Endothelial cell of umbilical vein (primary cell): ENCODE measurements at regions not wholly inside any gene's neighbourhood (a gene's known extent, or its start where the extent isn't known, plus 50 kb on each side); places are given as distances from the start of the nearest gene placed in this dataset.

Experiments
- BruUV-seq: library from RNA; stranded (reverse); fragments of 400-500 nt; replicated peaks from 2 replicates; lab custom pipeline; 2021; lab: Mats Ljungman, UMichigan
- CTCF ChIA-PET: fragments of 300-600, 350-600 bp; sonication (Branson Sonifier 250); formaldehyde crosslinking; loops from one replicate; lab custom pipeline; 2021; ENCODE audit warnings: antibody characterized with exemption, inconsistent platforms; lab: Charles Lee
- POLR2A ChIA-PET: fragments of 300-600, 350-600 bp; sonication (Branson Sonifier 250); formaldehyde crosslinking; loops from one replicate; lab custom pipeline; 2021; ENCODE audit warnings: antibody characterized with exemption, inconsistent platforms; lab: Charles Lee
- DNase-seq: peaks from one replicate; pipeline ENCODE4 v3.0.0-alpha.2; 2011; ENCODE audit warnings: low read depth, low spot score
- FAIRE-seq: peaks from 2 replicates; lab custom pipeline; 2011; peaks lifted over from hg19 to GRCh38; lab: Jason Lieb, UNC
- H2AFZ ChIP-seq: 2 replicates; pipeline ENCODE4 v1.6.0; 2012; ENCODE audit warnings: low read depth, low read length, control low read depth, inconsistent platforms
- H3K27ac ChIP-seq: 2 replicates; pipeline ENCODE4 v1.5.1; 2011; ENCODE audit warnings: low read depth, mild to moderate bottlenecking, control low read depth, low read length, moderate library complexity; ENCODE audit not compliant: insufficient read depth
- H3K27me3 ChIP-seq, 2 experiments: 2 replicates each; pipeline versions ENCODE4 v1.6.0 to v1.6.1; 2011; ENCODE audit warnings: low read length in 2 of 2, mixed read lengths in 1 of 2; ENCODE audit not compliant: control insufficient read depth in 2 of 2, insufficient read depth in 2 of 2
- H3K36me3 ChIP-seq, 2 experiments: 2 replicates in 1 of 2; 3 replicates in 1 of 2; pipeline ENCODE4 v1.5.1; 2011; ENCODE audit warnings: low read length in 2 of 2, mild to moderate bottlenecking in 1 of 2, moderate library complexity in 1 of 2; ENCODE audit not compliant: control insufficient read depth in 2 of 2, insufficient read depth in 2 of 2; ENCODE audit errors: extremely low read depth in 1 of 2
- H3K4me1 ChIP-seq: 3 replicates; pipeline ENCODE4 v1.5.1; 2011; ENCODE audit warnings: mild to moderate bottlenecking, low read length; ENCODE audit not compliant: control insufficient read depth, insufficient read depth; ENCODE audit errors: extremely low read depth
- H3K4me2 ChIP-seq: 2 replicates; pipeline ENCODE4 v1.6.1; 2011; ENCODE audit warnings: low read length, control low read depth, mixed read lengths; ENCODE audit not compliant: insufficient read depth
- H3K4me3 ChIP-seq, 3 experiments: fragments of 200-600 bp in 1 of 3; sonication (generic), shearing (Covaris generic) in 1 of 3; replicated peaks in 1 of 3; 2 replicates each; pipeline ENCODE4 v1.5.1; 2011 to 2016; ENCODE audit warnings: control low read depth in 3 of 3, low read length in 3 of 3, mild to moderate bottlenecking in 2 of 3, inconsistent platforms in 1 of 3, low read depth in 1 of 3, moderate library complexity in 1 of 3; ENCODE audit not compliant: insufficient read depth in 1 of 3
- H3K79me2 ChIP-seq: 2 replicates; pipeline ENCODE4 v1.6.0; 2012; ENCODE audit warnings: low read length, inconsistent platforms; ENCODE audit not compliant: control insufficient read depth, insufficient read depth
- H3K9ac ChIP-seq: replicated peaks from 2 replicates; pipeline ENCODE3; 2011; ENCODE audit warnings: low read length, control low read depth; ENCODE audit not compliant: insufficient read depth; ENCODE audit errors: extremely low read depth
- H3K9me1 ChIP-seq: replicated peaks from 3 replicates; pipeline ENCODE4 v1.6.0; 2011; ENCODE audit warnings: mild to moderate bottlenecking, low read length; ENCODE audit not compliant: control insufficient read depth, insufficient read depth; ENCODE audit errors: extremely low read depth
- H3K9me3 ChIP-seq: replicated peaks from 2 replicates; pipeline ENCODE4 v1.5.1; 2012; ENCODE audit warnings: low read length, inconsistent platforms; ENCODE audit not compliant: control insufficient read depth, insufficient read depth
- H4K20me1 ChIP-seq: replicated peaks from 2 replicates; pipeline ENCODE3; 2011; ENCODE audit warnings: mild to moderate bottlenecking, low read length; ENCODE audit not compliant: control insufficient read depth, insufficient read depth; ENCODE audit errors: extremely low read depth
- EZH2 ChIP-seq: IDR thresholded peaks from 2 replicates; pipeline ENCODE4 v1.6.1; 2012; ENCODE audit warnings: borderline replicate concordance, low read depth, mild to moderate bottlenecking, moderate library complexity, low read length, inconsistent platforms; ENCODE audit not compliant: severe bottlenecking
- FOS ChIP-seq: IDR thresholded peaks from 2 replicates; pipeline ENCODE4 v1.6.1; 2011; ENCODE audit warnings: mild to moderate bottlenecking, low read length, moderate library complexity, borderline replicate concordance; ENCODE audit not compliant: insufficient read depth
- GATA2 ChIP-seq: IDR thresholded peaks from 2 replicates; pipeline ENCODE4 v1.7.0; 2011; ENCODE audit warnings: low read depth, mild to moderate bottlenecking, moderate library complexity, mixed read lengths, low read length; ENCODE audit not compliant: insufficient read length, insufficient read depth
- JUN ChIP-seq: IDR thresholded peaks from 2 replicates; pipeline ENCODE4 v1.6.1; 2011; ENCODE audit warnings: borderline replicate concordance, low read depth; ENCODE audit not compliant: insufficient read length, insufficient read depth
- MYC ChIP-seq: IDR thresholded peaks from one replicate; pipeline ENCODE4 v1.6.1; 2011; ENCODE audit warnings: mild to moderate bottlenecking, low read depth, low read length
- POLR2A ChIP-seq: IDR thresholded peaks from 2 replicates; pipeline ENCODE4 v1.6.1; 2012; ENCODE audit warnings: low read depth, mild to moderate bottlenecking, control low read depth, low read length
- POLR2AphosphoS5 ChIP-seq: IDR thresholded peaks from 2 replicates; pipeline ENCODE4 v1.6.1; 2012; ENCODE audit warnings: low read depth, mild to moderate bottlenecking, control low read depth, low read length, moderate library complexity; ENCODE audit not compliant: insufficient read depth
- dilution Hi-C: fragments of 300-500 bp; cut with MboI; formaldehyde crosslinking; loops from one replicate; pipeline ENCODE4 v1.15.0; 2019; ENCODE audit warnings: low sequenced_read_pairs; ENCODE audit not compliant: extremely low pct_ligation_motif_present
- intact Hi-C: fragments of 100-400 bp; cut with micrococcal nuclease; formaldehyde crosslinking; loops from one replicate; pipeline ENCODE4 v1.10.0; 2022
- TF ChIP-seq, protein P1 (sequence below), 2 donors: IDR thresholded peaks; 1 replicate in 1 of 2; 2 replicates in 1 of 2; pipeline ENCODE4 v1.5.1; 2011; ENCODE audit warnings: low read length in 2 of 2, mild to moderate bottlenecking in 2 of 2, moderate library complexity in 2 of 2, control low read depth in 1 of 2, inconsistent platforms in 1 of 2, low read depth in 1 of 2; ENCODE audit not compliant: insufficient read depth in 1 of 2; ENCODE audit errors: extremely low read depth in 1 of 2
- TF ChIP-seq, protein P2 (sequence below): IDR thresholded peaks from 2 replicates; pipeline ENCODE4 v1.6.1; 2011; ENCODE audit not compliant: insufficient read depth, insufficient read length

DNA sequence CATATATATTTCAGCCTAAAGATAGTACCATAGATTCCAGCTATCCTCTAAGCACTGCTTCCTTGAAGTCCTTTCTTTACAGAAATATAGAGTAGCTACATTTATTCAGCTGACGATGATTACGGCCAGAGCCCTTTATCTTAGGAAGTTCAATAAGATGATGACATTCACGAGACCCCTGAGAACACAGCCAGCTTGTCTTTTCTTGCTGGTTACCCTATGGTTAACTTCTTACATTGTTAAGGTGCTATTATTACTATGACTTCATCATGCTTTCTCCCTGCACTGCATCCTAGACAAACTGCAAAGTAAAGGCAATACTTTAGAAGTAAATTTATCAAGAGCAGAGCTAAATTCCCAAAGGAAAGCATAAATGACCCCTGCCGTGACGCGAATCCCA lies 214.4 kb upstream of the LRFN5 start:
- dilution Hi-C loops, result no loop called here
- no peaks in the 10 kb centered on the region for H3K36me3 ChIP-seq

More for the DNA sequence above, 214.4 kb upstream of the LRFN5 start:
- Histone ChIP-seq H3K4me3 (no peak overlapping the region), H3K27me3 (no peaks in the 10 kb centered on the region), H3K9ac (no peak overlapping the region), H3K4me2 (no peak overlapping the region), H4K20me1 (no peaks in the 10 kb centered on the region), H3K79me2 (no peaks in the 10 kb centered on the region), H3K9me1 (no peaks in the 10 kb centered on the region), H3K9me3 (no peaks in the 10 kb centered on the region), H3K27ac (no peak overlapping the region), H2AFZ (no peak overlapping the region), H3K4me1 (no peaks in the 10 kb centered on the region)
- CTCF ChIA-PET, result no interaction called here
- DNase-seq (no peak), FAIRE-seq (no peak)
- intact Hi-C loops, result no loop called here
- no TSS peak for BruUV-seq
- no peak for TF ChIP-seq EZH2
- TF ChIP-seq, protein P1, sequence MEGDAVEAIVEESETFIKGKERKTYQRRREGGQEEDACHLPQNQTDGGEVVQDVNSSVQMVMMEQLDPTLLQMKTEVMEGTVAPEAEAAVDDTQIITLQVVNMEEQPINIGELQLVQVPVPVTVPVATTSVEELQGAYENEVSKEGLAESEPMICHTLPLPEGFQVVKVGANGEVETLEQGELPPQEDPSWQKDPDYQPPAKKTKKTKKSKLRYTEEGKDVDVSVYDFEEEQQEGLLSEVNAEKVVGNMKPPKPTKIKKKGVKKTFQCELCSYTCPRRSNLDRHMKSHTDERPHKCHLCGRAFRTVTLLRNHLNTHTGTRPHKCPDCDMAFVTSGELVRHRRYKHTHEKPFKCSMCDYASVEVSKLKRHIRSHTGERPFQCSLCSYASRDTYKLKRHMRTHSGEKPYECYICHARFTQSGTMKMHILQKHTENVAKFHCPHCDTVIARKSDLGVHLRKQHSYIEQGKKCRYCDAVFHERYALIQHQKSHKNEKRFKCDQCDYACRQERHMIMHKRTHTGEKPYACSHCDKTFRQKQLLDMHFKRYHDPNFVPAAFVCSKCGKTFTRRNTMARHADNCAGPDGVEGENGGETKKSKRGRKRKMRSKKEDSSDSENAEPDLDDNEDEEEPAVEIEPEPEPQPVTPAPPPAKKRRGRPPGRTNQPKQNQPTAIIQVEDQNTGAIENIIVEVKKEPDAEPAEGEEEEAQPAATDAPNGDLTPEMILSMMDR (IDR thresholded peaks at IDR 0.05; ENCODE audit: extremely low read depth in 1 of 2, insufficient read depth in 1 of 2, low read depth in 1 of 2, low read length in 2 of 2), result no peak
- TF ChIP-seq, protein P2, sequence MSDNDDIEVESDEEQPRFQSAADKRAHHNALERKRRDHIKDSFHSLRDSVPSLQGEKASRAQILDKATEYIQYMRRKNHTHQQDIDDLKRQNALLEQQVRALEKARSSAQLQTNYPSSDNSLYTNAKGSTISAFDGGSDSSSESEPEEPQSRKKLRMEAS, result no peak
- no peak for TF ChIP-seq POLR2A
- TF ChIP-seq FOS, result no peak
- TF ChIP-seq POLR2AphosphoS5, result no peak
- TF ChIP-seq GATA2, result no peak
- no peak for TF ChIP-seq MYC
- TF ChIP-seq JUN, result no peak
- POLR2A ChIA-PET, result no interaction called here
